AG04450 (cell line): ENCODE measurements at regions not wholly inside any gene's neighbourhood (a gene's known extent, or its start where the extent isn't known, plus 50 kb on each side); places are given as distances from the start of the nearest gene placed in this dataset.

ENCODE experiments used
- CTCF ChIA-PET: fragments of 300-600, 350-600 bp; formaldehyde crosslinking; extraction: SDS; loops from one replicate; lab custom pipeline; 2022; ENCODE audit warnings: antibody characterized with exemption, inconsistent platforms; lab: Charles Lee
- POLR2A ChIA-PET: fragments of 350-600 bp; formaldehyde crosslinking; extraction: SDS; loops from one replicate; lab custom pipeline; 2021; ENCODE audit warnings: antibody characterized with exemption, inconsistent platforms; lab: Yijun Ruan, JAX
- DNase-seq: peaks from one replicate; pipeline ENCODE4 v3.0.0-alpha.2; 2011; ENCODE audit warnings: low read depth, low spot score
- H3K27ac ChIP-seq: one replicate; pipeline ENCODE4 v1.5.1; 2012; ENCODE audit warnings: low read depth, low read length, control low read depth
- H3K27me3 ChIP-seq: one replicate; pipeline ENCODE4 v1.6.0; 2012; ENCODE audit warnings: low read length; ENCODE audit not compliant: control insufficient read depth, insufficient read depth
- H3K4me3 ChIP-seq: 2 replicates; pipeline ENCODE4 v1.5.1; 2011; ENCODE audit warnings: mild to moderate bottlenecking, low read depth, low read length, control low read depth
- H3K9me3 ChIP-seq: 2 replicates; pipeline ENCODE4 v1.5.1; 2012; ENCODE audit warnings: low read length; ENCODE audit not compliant: control insufficient read depth, insufficient read depth
- CTCF ChIP-seq: IDR thresholded peaks from 2 replicates; pipeline ENCODE4 v1.5.1; 2011; ENCODE audit warnings: low read depth, low read length, control low read depth, inconsistent platforms

- ChIA-PET CTCF (no interaction called here), POLR2A (no interaction called here)
- no peak for DNase-seq
- TF ChIP-seq CTCF: no peak
- no peak overlapping the region for H3K27ac ChIP-seq
- H3K9me3 ChIP-seq: peaks cover 19% of the 10 kb centered on the region
- no peak overlapping the region for H3K4me3 ChIP-seq
- no peaks in the 10 kb centered on the region for H3K27me3 ChIP-seq
Observed at GRCh38 chr2:193869564-193869963, 1674.8 kb upstream of the TMEFF2 start.

- H3K9me3 ChIP-seq: peaks cover 19% of the 10 kb centered on the region
- no peak for DNase-seq
- H3K27ac ChIP-seq: no peak overlapping the region
- TF ChIP-seq CTCF: no peak
- no peaks in the 10 kb centered on the region for H3K27me3 ChIP-seq
- CTCF ChIA-PET: no interaction called here
- no peak overlapping the region for H3K4me3 ChIP-seq
- POLR2A ChIA-PET: no interaction called here
Observed at GRCh38 chr2:193868833-193869232, 1674.1 kb upstream of the TMEFF2 start.

GRCh38 chr2:193868132-193868531 lies 1673.4 kb upstream of the TMEFF2 start:
- no peak for DNase-seq

GRCh38 chr2:193867454-193867853 lies 1672.7 kb upstream of the TMEFF2 start:
- DNase-seq: no peak
- peaks cover 19% of the 10 kb centered on the region for H3K9me3 ChIP-seq
- ChIA-PET POLR2A (no interaction called here), CTCF (no interaction called here)
- no peak for TF ChIP-seq CTCF
- H3K27ac ChIP-seq: no peak overlapping the region
- H3K4me3 ChIP-seq: no peak overlapping the region
- H3K27me3 ChIP-seq: no peaks in the 10 kb centered on the region

More at GRCh38 chr2:193868132-193868531, 1673.4 kb upstream of the TMEFF2 start:
- ChIA-PET POLR2A (no interaction called here), CTCF (no interaction called here)
- H3K9me3 ChIP-seq: peaks cover 19% of the 10 kb centered on the region
- H3K4me3 ChIP-seq: no peak overlapping the region
- H3K27me3 ChIP-seq: no peaks in the 10 kb centered on the region
- no peak overlapping the region for H3K27ac ChIP-seq
- TF ChIP-seq CTCF: no peak

GRCh38 chr2:193861557-193861956 lies 1666.8 kb upstream of the TMEFF2 start:
- ChIA-PET POLR2A (no interaction called here), CTCF (no interaction called here)
- Histone ChIP-seq H3K27ac (no peak overlapping the region), H3K4me3 (no peak overlapping the region), H3K27me3 (no peaks in the 10 kb centered on the region), H3K9me3 (peaks cover 4% of the 10 kb centered on the region; the same call in 1 of the 2 replicates)
- DNase-seq: no peak
- TF ChIP-seq CTCF: no peak
